ENCODE measurements at regions not wholly inside any gene's neighbourhood (a gene's known extent, or its start where the extent isn't known, plus 50 kb on each side); places are given as distances from the start of the nearest gene placed in this dataset.
A peak's percentile ranks its signal among the peaks of the same experiment; 100 is the strongest.

DNA sequence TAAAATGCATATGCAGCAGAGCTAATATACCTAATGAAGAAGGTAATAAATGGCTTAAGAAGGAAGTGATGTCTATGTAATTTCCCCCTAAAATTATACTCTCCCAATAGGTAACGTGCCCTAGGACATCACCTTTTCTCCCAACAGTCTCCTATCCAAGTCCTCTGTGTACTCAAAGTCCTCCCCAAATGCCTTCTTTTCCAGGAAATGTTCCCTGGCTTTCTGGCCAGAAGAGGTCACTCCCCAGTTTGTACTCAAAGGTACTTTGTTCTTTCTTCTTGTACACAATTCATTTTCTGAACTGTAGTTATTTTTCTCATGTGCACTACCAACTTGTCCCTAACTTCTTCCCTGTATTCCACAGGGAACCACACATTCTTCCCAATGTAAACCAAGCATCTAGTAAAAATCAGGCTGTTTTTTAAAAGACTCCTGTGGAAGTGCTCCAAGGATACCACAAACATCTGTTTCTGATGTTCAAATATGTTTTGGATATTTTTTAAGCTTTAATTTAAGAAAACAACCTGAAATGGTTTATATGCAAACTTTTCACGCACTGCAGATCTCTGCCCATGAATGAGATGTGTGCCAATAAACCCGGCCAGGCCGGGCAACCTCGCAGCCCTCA, 262.3 kb upstream of the KLF14 start:
- no peaks in the 10 kb centered on the region for H3K27me3 ChIP-seq (ENCODE audit: control insufficient read depth, insufficient read depth)
- 52% methylated on average over 5 of the region's 5 CpGs for whole genome bisulfite sequencing
- intact Hi-C loops (cut with DNase I) = no loop called here
- no peaks in the 10 kb centered on the region for H3K9me3 ChIP-seq (ENCODE audit: control insufficient read depth, low read length)
- ATAC-seq = peak in 1 of 2 donors; percentile 6
- DNase-seq = no peak
- no peak overlapping the region for H3K4me3 ChIP-seq (ENCODE audit: low read length)
- peaks cover 34% of the 10 kb centered on the region for H3K4me1 ChIP-seq (ENCODE audit: control insufficient read depth, insufficient read depth, low read length)
- H3K27ac ChIP-seq (ENCODE audit: low read length) = peak overlapping the region; percentile 64

DNA sequence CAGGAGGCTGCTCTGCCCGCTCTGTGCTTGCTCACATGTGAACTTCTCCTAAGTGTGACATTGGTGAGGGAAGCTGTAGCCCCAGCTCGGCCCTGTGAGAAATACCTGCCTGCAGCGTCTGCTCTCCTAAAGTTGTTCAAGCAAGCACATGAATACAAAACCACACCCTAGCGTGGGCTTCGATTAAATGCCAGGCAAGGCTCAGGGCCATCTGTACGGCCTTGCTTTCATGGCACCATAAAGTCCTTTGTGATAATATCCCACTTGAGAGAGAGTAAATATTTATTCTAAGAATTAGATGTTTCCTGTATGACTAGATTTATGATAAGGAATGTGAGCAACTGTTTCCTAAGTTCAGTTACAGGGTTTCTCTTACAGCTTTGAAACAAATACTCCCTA, 262.8 kb upstream of the KLF14 start:
- H3K4me3 ChIP-seq (ENCODE audit: low read length) = no peak overlapping the region

GRCh38 chr7:130998993-130999602, 265.1 kb upstream of the KLF14 start:
- ATAC-seq (no peak), DNase-seq (no peak)
- no peak overlapping the region for H3K4me3 ChIP-seq (ENCODE audit: low read length)
- no peaks in the 10 kb centered on the region for H3K27me3 ChIP-seq (ENCODE audit: control insufficient read depth, insufficient read depth)
- peaks cover 25% of the 10 kb centered on the region for H3K4me1 ChIP-seq (ENCODE audit: control insufficient read depth, insufficient read depth, low read length)
- peak overlapping the region; percentile 20 for H3K27ac ChIP-seq (ENCODE audit: low read length)
- intact Hi-C loops (cut with DNase I) = no loop called here
- WGBS = 81% methylated on average over 3 of the region's 3 CpGs
- H3K9me3 ChIP-seq (ENCODE audit: control insufficient read depth, low read length) = no peaks in the 10 kb centered on the region

More for the DNA sequence above, 262.8 kb upstream of the KLF14 start:
- Histone ChIP-seq H3K27me3 (ENCODE audit: control insufficient read depth, insufficient read depth) (no peaks in the 10 kb centered on the region), H3K9me3 (ENCODE audit: control insufficient read depth, low read length) (no peaks in the 10 kb centered on the region), H3K4me1 (ENCODE audit: control insufficient read depth, insufficient read depth, low read length) (peaks cover 32% of the 10 kb centered on the region), H3K27ac (ENCODE audit: low read length) (peak overlapping the region; percentile 64)
- 39% methylated on average over 6 of the region's 6 CpGs for WGBS
- ATAC-seq = peak; percentile 8 to 35
- intact Hi-C loops (cut with DNase I) = no loop called here
- DNase-seq = peak in 1 of 3 donors; percentile 69

- Histone ChIP-seq H3K4me3 (ENCODE audit: low read length) (no peak overlapping the region), H3K27me3 (ENCODE audit: control insufficient read depth, insufficient read depth) (no peaks in the 10 kb centered on the region), H3K4me1 (ENCODE audit: control insufficient read depth, insufficient read depth, low read length) (peaks cover 18% of the 10 kb centered on the region), H3K27ac (ENCODE audit: low read length) (peak overlapping the region; percentile 23), H3K9me3 (ENCODE audit: control insufficient read depth, low read length) (no peaks in the 10 kb centered on the region)
- no peak for DNase-seq
- ATAC-seq = peak in 1 of 2 donors; percentile 15
- intact Hi-C loops (cut with DNase I) = loop anchor here in 1 of 4 donors (10.0 kb wide), 1 partner anchor 105 kb away; no protein-coding TSS in a partner anchor
- 57% methylated on average over 4 of the region's 4 CpGs for WGBS
Observed at GRCh38 chr7:130999926-131000325, 265.9 kb upstream of the KLF14 start.

DNA sequence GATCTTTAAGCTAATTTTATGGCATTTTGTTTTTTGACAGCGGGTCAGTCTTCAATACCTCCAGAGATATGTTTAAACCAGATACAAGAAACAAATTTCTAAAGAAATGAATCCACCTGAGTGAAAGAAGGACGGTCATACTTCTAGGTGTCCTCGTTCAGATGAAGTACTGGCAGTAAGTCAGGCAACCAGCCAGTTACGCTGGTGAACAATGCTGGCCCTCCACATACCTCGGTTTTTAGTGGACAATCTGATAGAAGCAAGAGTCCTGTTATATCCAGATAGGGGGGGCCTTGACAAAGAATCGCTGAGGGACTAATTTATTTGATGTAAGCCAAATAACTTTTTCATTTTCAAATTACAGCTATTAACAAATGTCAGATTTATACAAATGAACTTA, 266.4 kb upstream of the KLF14 start:
- intact Hi-C loops (cut with DNase I) = loop anchor here in 1 of 4 donors (10.0 kb wide), 1 partner anchor 106 kb away; no protein-coding TSS in a partner anchor
- DNase-seq = no peak
- Histone ChIP-seq H3K27ac (ENCODE audit: low read length) (no peak overlapping the region), H3K27me3 (ENCODE audit: control insufficient read depth, insufficient read depth) (no peaks in the 10 kb centered on the region), H3K4me3 (ENCODE audit: low read length) (no peak overlapping the region), H3K9me3 (ENCODE audit: control insufficient read depth, low read length) (no peaks in the 10 kb centered on the region), H3K4me1 (ENCODE audit: control insufficient read depth, insufficient read depth, low read length) (peaks cover 18% of the 10 kb centered on the region)
- ATAC-seq = no peak
- WGBS = 69% methylated on average over 6 of the region's 6 CpGs

DNA sequence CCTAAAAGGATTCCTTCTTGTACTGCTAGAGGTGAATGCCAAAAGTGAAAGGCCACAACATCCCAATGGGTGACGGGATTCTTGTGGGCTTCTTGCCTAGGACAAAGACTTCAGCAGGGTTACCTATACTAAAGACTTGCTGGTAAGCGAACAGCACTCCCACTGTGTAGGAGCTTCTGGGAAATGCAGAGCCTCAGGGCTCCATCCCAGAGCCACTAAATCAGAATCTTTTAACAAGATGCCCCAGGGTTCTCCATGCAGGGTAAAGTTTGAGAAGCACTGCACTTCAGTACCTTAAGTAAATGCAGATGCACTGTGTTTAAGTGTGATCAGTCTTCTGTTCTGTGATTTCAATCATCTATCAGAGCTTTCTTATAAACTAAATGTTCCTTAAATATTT, 266.9 kb upstream of the KLF14 start:
- 46% methylated on average over 2 of the region's 2 CpGs for WGBS
- Histone ChIP-seq H3K4me1 (ENCODE audit: control insufficient read depth, insufficient read depth, low read length) (peaks cover 13% of the 10 kb centered on the region), H3K4me3 (ENCODE audit: low read length) (no peak overlapping the region), H3K27ac (ENCODE audit: low read length) (peak overlapping the region; percentile 53), H3K9me3 (ENCODE audit: control insufficient read depth, low read length) (no peaks in the 10 kb centered on the region), H3K27me3 (ENCODE audit: control insufficient read depth, insufficient read depth) (no peaks in the 10 kb centered on the region)
- intact Hi-C loops (cut with DNase I) = loop anchor here in 1 of 4 donors (10.0 kb wide), 1 partner anchor 106 kb away; no protein-coding TSS in a partner anchor
- no peak for ATAC-seq
- DNase-seq = no peak

DNA sequence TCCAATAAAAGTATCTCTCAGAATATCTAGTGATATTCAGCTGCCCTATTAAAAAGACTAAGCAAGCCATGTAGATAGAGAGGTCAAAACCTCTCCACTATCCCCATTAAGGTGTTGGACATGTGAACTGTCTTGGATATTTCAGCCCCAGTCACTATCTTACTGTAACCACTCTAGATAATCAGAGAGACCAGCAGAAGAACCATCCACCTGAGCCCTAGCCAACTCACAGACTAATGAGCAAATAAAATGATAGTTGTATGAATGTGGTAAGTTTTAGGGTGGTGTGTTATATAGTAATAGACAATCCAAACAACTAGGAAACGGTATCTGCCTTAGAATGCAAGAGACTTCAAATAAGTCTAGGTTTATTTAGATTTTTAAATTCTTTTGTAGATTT, 268.6 kb upstream of the KLF14 start:
- intact Hi-C loops (cut with DNase I) = loop anchor here in 1 of 4 donors (10.0 kb wide), 1 partner anchor 108 kb away; no protein-coding TSS in a partner anchor
- H3K9me3 ChIP-seq (ENCODE audit: control insufficient read depth, low read length) = no peaks in the 10 kb centered on the region
- no peaks in the 10 kb centered on the region for H3K27me3 ChIP-seq (ENCODE audit: control insufficient read depth, insufficient read depth)
- 99% methylated on average over 1 of the region's 1 CpG for WGBS
- H3K4me1 ChIP-seq (ENCODE audit: control insufficient read depth, insufficient read depth, low read length) = peaks cover 9% of the 10 kb centered on the region
- H3K27ac ChIP-seq (ENCODE audit: low read length) = no peak overlapping the region
- no peak for DNase-seq
- H3K4me3 ChIP-seq (ENCODE audit: low read length) = no peak overlapping the region
- no peak for ATAC-seq

- Histone ChIP-seq H3K4me3 (ENCODE audit: low read length) (no peak overlapping the region), H3K27ac (ENCODE audit: low read length) (no peak overlapping the region), H3K27me3 (ENCODE audit: control insufficient read depth, insufficient read depth) (no peaks in the 10 kb centered on the region), H3K4me1 (ENCODE audit: control insufficient read depth, insufficient read depth, low read length) (peaks cover 12% of the 10 kb centered on the region), H3K9me3 (ENCODE audit: control insufficient read depth, low read length) (no peaks in the 10 kb centered on the region)
- 86% methylated on average over 4 of the region's 4 CpGs for WGBS
- intact Hi-C loops (cut with DNase I) = loop anchor here in 1 of 4 donors (10.0 kb wide), 1 partner anchor 109 kb away; no protein-coding TSS in a partner anchor
- no peak for ATAC-seq
- DNase-seq = no peak
Observed at GRCh38 chr7:131003634-131004033, 269.6 kb upstream of the KLF14 start.

- ATAC-seq = no peak
- peaks cover 7% of the 10 kb centered on the region for H3K4me1 ChIP-seq (ENCODE audit: control insufficient read depth, insufficient read depth, low read length)
Observed at GRCh38 chr7:131004371-131004770, 270.4 kb upstream of the KLF14 start.

DNA sequence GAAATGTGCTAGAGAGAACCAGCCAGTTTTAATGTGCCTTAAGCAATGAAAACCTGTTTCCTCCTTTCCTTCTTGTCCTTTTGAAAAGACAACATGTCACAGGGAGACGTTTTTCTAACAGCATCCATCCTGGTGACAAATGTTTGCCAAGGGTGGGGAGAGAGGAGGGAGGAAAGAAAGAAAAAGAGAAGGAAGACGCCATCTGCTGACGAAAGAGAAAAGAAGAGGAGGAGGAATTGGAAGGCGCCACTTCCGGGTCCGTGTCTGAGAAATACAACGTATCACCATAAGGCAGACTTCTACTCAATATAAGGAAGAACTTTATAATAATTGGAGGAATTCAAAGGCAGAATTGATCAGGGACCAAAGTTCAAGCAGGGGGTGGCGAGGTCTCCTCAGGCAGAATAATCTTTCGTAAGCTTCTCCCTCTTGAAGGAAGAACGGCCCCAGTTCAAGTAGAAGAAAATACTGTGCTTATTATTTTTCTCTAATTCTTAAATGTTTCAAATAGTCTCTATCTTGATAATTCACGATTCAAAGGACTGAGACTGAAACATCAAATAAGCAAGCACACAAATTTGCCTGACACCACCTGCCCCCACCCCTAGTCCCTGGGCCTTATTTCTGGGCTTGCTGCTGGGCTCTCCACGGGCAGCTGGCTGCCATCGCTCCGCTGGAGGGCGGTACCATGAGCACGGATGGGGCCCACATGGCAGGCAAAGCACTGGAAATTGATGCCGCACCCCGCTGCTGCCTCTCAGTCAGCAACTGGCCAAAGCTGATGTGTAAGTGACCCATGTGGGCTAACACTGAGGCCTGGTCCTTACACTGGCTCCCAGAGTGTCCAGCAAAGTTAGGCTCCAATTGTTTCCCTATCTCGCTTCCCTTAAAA, 273.7 kb upstream of the KLF14 start:
- DNase-seq (peak; percentile 65 to 84 (median 66)), ATAC-seq (peak; percentile 66 to 73)
- intact Hi-C loops (cut with DNase I) = loop anchor here in 1 of 4 donors (10.0 kb wide), 1 partner anchor 113 kb away; no protein-coding TSS in a partner anchor
- 42% methylated on average over 19 of the region's 19 CpGs for WGBS
- Histone ChIP-seq H3K4me1 (ENCODE audit: control insufficient read depth, insufficient read depth, low read length) (peaks cover 15% of the 10 kb centered on the region), H3K27me3 (ENCODE audit: control insufficient read depth, insufficient read depth) (no peaks in the 10 kb centered on the region), H3K27ac (ENCODE audit: low read length) (peak overlapping the region; percentile 3), H3K4me3 (ENCODE audit: low read length) (no peak overlapping the region), H3K9me3 (ENCODE audit: control insufficient read depth, low read length) (no peaks in the 10 kb centered on the region)

More at GRCh38 chr7:131004371-131004770, 270.4 kb upstream of the KLF14 start:
- DNase-seq = no peak
- no peaks in the 10 kb centered on the region for H3K9me3 ChIP-seq (ENCODE audit: control insufficient read depth, low read length)
- H3K4me3 ChIP-seq (ENCODE audit: low read length) = no peak overlapping the region
- no peak overlapping the region for H3K27ac ChIP-seq (ENCODE audit: low read length)
- 0% methylated on average over 1 of the region's 1 CpG for WGBS
- intact Hi-C loops (cut with DNase I) = loop anchor here in 1 of 4 donors (10.0 kb wide), 1 partner anchor 110 kb away; no protein-coding TSS in a partner anchor
- H3K27me3 ChIP-seq (ENCODE audit: control insufficient read depth, insufficient read depth) = no peaks in the 10 kb centered on the region
